GM18907 (cell line): ENCODE measurements at regions not wholly inside any gene's neighbourhood (a gene's known extent, or its start where the extent isn't known, plus 50 kb on each side); places are given as distances from the start of the nearest gene placed in this dataset.

Source experiments
- ATAC-seq: cut with Tn5 transposase; IDR thresholded peaks from one replicate; pipeline ENCODE4 v1.9.1; 2021; ENCODE audit warnings: mild to moderate bottlenecking, moderate library complexity; ENCODE audit not compliant: unreplicated experiment

DNA sequence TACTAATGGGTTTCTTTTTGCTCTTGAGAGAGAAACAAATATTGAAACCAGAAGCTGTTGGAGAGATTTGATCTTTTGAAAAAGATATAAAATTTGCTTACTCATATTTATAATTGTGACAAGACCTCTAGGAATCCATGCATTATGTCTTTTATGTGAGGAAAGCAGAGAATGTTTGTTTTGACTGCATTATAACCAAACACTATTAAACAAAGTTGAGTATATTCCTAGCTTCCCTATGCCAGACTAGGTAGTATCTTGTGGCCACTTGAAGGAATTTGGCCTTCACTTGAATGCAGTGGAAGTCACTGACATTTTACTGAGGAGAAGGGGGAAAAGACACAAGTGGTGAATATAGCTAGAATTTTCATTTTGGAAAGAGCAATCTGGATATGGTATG lies 521.8 kb upstream of the ZEB2 start:
- no peak for ATAC-seq

DNA sequence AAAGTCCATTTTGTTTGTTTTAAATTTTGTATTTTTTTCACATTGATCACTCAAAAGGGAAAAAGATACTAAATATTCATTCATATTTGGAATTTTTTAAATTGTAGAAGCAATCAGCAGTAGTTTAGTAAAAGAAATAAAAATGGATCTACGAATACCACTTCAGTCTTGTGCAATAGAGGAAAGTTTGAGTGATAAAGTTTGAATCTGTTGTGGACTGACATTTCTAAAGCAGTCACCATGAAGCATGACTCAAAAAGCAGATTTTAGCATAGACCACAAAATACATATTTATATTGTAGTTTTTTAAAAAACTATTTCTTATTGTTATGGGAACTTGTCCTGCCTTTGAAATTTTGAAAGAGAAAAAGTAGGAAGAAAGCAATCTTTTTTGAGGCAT lies 520.5 kb upstream of the ZEB2 start:
- ATAC-seq = no peak

DNA sequence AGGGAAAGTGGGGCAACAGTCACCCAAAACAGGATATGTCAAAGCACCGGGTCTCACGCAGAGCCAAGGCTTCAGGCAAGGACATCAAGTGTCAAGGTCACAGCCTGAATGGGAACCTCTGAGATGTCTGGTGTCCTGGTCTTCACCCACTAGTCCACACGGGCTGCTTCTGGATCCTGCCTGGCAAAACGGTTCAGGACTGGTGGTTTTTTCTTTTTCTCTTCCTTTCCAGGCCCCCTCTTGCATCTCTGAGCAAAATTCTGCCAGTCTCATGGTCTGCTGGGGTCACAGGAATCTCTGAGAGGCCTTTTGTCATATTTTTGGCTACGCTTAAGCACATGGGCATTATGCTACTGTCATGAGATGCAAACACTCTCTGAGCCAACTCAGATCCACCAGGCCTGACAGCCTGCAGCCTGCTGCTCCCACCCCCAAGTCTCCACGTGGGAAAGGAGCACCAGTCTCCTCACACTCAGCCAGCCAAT lies 518.2 kb upstream of the ZEB2 start:
- no peak for ATAC-seq

DNA sequence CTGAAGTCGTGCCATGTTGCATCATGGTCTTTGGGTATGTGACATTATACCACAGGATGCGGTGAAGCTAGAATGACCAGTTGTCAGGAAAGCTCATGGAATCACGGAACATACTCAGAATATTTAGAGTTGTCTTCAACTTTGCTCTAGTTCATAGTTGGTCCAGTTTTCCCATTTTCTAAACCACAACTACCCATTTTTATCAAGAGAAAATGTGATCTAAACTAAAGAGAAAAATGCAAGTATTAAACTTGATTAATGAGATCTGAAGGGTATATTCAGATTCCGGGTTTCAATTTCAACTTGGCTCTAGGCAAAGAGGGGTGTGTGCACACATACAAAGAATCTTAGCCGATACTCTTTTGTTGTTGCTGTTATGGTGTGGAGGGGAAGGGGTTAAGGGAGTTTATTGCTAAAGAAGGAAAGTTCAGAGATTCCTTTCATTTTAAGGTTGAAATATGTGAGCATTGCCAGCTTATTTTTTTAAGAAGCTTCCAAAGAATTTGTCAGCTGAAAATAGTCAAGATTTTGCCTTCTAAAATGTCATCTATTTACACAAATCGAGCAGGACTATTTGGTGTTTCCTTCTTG lies 516.6 kb upstream of the ZEB2 start:
- no peak for ATAC-seq

- no peak for ATAC-seq
Measured at GRCh38 chr2:145034511-145034910, 514.6 kb upstream of the ZEB2 start.

DNA sequence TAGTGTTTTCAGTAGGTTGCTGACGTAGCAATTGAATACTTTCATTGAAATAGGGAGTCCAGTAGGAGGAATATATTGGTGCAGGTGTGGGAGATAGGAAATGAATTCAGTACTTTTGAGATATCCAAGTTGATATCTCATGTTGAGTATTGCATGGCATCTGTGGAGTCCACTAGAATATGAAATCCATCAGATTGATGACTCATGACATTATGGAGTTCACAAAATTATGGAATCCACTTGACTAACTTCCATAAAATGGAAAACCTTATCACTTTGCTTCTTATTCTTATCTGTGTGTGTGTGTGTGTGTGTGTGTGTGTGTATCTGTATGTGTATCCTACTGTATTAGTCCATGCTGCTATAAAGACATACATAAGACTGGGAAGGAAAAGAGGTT lies 513.5 kb upstream of the ZEB2 start:
- no peak for ATAC-seq

DNA sequence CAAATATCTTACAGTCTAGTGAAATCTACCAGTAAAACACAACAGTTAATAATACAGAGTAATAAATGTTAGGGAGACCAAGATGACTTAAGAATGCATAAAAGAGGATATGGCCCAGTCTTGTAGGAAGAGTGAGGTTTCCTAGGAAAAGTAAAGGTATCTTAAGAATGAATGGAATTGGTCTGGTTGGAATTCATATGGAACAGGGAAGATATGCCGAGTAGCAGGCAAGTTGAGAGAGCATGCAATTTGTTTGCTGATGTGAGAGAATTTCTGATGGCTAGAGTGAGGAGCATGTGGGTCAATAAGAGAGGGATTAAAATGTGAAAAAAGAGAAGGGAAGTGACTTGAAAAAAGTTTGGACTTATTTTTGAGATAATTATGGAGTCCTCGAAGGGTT lies 512.9 kb upstream of the ZEB2 start:
- no peak for ATAC-seq

- no peak for ATAC-seq
Measured at GRCh38 chr2:145029873-145030272, 510.0 kb upstream of the ZEB2 start.

GRCh38 chr2:145029081-145029480 lies 509.2 kb upstream of the ZEB2 start:
- ATAC-seq = no peak

DNA sequence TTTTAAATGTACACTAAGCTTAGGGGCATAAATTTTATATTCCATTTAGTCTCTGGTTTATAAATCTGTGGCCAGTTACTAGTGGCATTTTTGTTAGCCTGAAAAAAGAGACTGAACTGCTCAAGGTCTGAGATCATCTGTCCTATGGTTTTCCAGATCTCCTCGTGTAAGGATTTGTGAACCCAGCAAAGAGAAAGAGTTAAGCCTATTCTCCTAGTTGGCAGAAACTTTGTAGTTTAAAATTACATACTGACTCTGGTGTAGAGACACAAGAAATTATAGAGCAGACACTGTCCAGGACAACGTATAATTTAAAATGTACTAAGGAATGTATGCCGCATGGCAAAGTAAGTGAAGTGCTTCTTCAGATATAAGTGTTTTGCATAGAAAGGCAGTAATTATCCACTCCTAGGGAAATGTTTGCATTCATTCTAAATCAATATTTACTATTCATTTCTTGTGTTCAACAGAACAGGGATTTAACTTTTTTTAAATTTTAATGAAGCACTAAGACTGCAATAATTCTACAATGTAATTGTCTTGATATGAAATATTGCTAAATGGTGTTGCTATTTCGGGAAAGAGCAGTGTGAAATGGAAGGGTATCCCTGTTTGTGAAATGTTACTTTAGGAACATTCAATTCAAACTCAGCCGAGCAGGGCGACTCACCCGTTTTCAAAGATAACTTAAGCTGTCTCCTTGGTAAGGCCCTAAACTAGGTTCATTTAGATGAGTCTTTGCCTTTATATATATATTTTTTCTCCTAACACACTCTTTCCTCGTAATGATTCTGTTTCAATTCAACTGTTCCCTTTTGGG lies 508.4 kb upstream of the ZEB2 start:
- ATAC-seq = no peak

DNA sequence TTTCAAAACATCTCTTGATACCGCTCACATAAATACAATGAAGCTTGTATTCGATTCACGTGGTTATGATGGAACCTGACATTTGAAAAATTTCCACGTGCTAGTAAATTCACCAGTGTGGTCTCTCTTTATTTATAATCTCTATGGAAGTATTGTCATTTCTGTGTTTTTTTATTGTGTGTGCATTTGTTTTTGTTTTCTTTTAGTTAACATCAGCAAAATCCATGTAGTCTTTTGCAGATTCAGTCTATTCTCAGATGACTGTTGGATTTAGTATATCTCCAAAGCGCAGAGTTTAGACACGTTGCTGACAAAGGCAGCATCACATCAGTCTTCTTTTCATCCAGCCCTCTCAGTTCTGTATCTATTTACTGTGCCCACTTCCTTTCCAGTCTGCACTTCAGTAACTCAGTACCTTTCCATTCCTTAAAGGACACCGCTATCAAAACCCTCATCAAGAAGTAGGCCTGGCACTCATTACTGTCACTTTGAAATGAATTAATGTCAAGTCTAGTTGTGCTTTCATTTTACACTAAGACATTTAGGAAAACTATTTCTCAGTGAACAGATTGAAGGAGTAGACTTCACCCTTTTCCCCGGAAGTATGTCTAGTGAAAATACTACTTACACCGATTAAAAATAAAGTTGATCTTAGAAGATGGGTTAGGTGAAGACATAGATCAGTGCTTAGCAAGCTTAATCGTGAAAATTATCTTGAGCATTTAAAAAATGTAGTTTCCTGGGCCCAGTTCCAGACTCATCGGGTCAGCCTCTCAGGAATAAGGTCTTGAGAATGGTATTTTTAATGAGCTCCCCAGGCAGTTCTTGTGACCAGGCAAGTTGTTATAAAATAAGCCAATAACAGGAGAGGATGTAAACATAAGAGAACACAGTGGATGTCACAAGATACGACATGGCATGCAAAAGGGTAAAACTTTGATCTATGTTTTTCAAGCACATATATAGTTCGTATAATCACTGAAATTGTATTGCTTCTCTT lies 506.8 kb upstream of the ZEB2 start:
- ATAC-seq = no peak

DNA sequence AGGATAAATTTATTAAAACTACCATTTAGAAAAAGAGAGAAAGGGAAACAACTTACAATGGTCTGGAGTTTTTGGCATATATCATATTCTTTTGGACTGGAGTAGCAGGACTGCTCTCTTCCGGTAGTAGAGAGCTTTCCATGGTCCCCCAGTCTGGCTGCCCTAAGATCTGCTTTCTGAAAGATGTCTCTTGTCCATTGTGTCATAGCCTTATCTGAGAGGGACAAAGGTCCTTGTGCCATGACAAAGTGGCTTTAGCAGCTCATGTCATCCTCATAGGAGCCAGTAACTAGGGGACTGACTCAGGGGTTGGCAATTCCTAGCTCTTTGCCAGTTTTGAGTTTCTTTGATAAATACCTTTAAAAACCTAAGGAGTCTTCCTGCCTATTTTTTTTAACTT lies 505.5 kb upstream of the ZEB2 start:
- no peak for ATAC-seq

GRCh38 chr2:145023334-145023934 lies 503.5 kb upstream of the ZEB2 start:
- ATAC-seq = no peak

GRCh38 chr2:145022666-145023333 lies 502.9 kb upstream of the ZEB2 start:
- ATAC-seq = no peak

- ATAC-seq = no peak
Measured at GRCh38 chr2:145021962-145022665, 502.2 kb upstream of the ZEB2 start.

DNA sequence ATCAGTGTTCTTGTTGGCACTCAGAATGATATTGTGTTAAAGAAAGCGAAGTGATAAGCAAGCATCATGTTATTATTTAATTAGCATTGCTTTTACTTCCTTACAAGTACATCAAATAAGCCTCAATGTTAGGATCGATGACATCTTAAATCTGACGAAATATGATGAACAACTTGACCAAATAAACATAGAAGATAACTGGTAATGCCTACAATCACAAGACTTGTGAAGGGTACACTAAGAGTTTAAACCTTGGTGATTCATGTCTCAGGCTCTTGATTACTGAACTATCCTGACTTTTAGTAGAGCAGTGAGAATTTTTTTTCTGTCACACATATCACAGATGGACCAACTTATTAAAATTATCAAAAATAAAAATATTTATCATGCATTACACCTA lies 500.8 kb upstream of the ZEB2 start:
- ATAC-seq = no peak

DNA sequence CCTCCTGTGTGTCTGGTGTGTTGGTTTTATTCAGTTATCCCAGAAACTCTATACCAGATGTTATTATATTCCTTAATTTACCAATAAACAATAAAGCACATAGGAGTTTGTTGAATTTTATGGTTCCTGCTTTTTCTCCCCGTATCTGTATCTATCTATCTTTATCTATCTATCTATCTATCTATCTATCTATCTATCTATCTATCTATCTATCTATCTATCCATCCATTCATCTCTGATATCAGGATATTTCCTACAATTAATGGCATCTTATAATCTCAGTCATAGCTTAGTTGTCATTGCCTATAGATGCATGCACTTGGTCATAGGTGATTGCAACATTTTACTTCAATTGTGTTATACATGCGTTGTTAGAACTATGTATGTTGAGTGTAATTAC lies 500.2 kb upstream of the ZEB2 start:
- ATAC-seq = no peak

GRCh38 chr2:145018502-145018901 lies 498.6 kb upstream of the ZEB2 start:
- no peak for ATAC-seq

DNA sequence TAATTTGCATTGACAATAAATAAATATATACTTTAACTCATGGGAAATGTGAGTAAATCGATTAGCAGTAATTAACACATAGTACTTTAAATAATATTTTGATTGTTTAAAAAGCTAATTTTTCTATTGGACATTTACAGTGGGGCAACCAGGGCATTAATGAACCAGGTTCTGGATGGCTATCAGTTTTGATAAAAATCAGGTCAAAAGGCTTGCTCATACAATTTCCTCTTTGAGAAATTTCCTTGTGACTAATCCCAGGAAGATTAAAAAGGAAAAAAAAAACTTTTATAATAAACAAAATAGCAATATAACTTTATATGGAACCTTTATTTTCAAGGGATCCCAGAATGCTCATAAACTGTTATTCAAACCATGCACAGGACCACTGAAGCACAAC lies 497.2 kb upstream of the ZEB2 start:
- no peak for ATAC-seq

- ATAC-seq = no peak
Measured at GRCh38 chr2:145016711-145017110, 496.8 kb upstream of the ZEB2 start.
